ENCODE measurements at regions not wholly inside any gene's neighbourhood (a gene's known extent, or its start where the extent isn't known, plus 50 kb on each side); places are given as distances from the start of the nearest gene placed in this dataset.
"Not testable (repeated sequence)": the region's sequence is repeated elsewhere in the genome, so short reads cannot be mapped to it uniquely, and the experiment has no call there.

GRCh38 chr4:105025263-105026017 is 121.2 kb upstream of the TET2 start:
- DNase-seq (ENCODE audit: low read depth, low spot score): no peak

- DNase-seq (ENCODE audit: low read depth, low spot score): no peak
Observed at GRCh38 chr4:105036991-105037390, 109.7 kb upstream of the TET2 start.

GRCh38 chr4:105042451-105042850 is 104.2 kb upstream of the TET2 start:
- DNase-seq (ENCODE audit: low read depth, low spot score): no peak

GRCh38 chr4:105050896-105051295 is 95.8 kb upstream of the TET2 start:
- no peak for DNase-seq (ENCODE audit: low read depth, low spot score)

- no peak for DNase-seq (ENCODE audit: low read depth, low spot score)
Observed at GRCh38 chr4:105057370-105058105, 89.1 kb upstream of the TET2 start.

GRCh38 chr4:105058177-105058812 is 88.4 kb upstream of the TET2 start:
- no peak for DNase-seq (ENCODE audit: low read depth, low spot score)

GRCh38 chr4:105059337-105059736 is 87.3 kb upstream of the TET2 start:
- no peak for DNase-seq (ENCODE audit: low read depth, low spot score)

GRCh38 chr4:105060628-105061027 is 86.0 kb upstream of the TET2 start:
- DNase-seq (ENCODE audit: low read depth, low spot score): no peak

GRCh38 chr4:105061136-105061696 is 85.5 kb upstream of the TET2 start:
- DNase-seq (ENCODE audit: low read depth, low spot score): no peak

GRCh38 chr4:105061731-105062130 is 84.9 kb upstream of the TET2 start:
- DNase-seq (ENCODE audit: low read depth, low spot score): no peak

- DNase-seq (ENCODE audit: low read depth, low spot score): no peak
Observed at GRCh38 chr4:105066401-105066800, 80.3 kb upstream of the TET2 start.

GRCh38 chr4:105067431-105067830 is 79.2 kb upstream of the TET2 start:
- no peak for DNase-seq (ENCODE audit: low read depth, low spot score)

GRCh38 chr4:105067946-105068345 is 78.7 kb upstream of the TET2 start:
- DNase-seq (ENCODE audit: low read depth, low spot score): no peak

GRCh38 chr4:105068516-105068915 is 78.2 kb upstream of the TET2 start:
- no peak for DNase-seq (ENCODE audit: low read depth, low spot score)

- not testable (repeated sequence) for DNase-seq (ENCODE audit: low read depth, low spot score)
Observed at GRCh38 chr4:105072095-105072494, 74.6 kb upstream of the TET2 start.

- DNase-seq (ENCODE audit: low read depth, low spot score): no peak
Observed at GRCh38 chr4:105074097-105074496, 72.6 kb upstream of the TET2 start.

GRCh38 chr4:105075045-105075444 is 71.6 kb upstream of the TET2 start:
- DNase-seq (ENCODE audit: low read depth, low spot score): no peak

- DNase-seq (ENCODE audit: low read depth, low spot score): peak; percentile 39
Observed at GRCh38 chr4:105088110-105088879, 58.4 kb upstream of the TET2 start.

GRCh38 chr4:105092356-105092755 is 54.3 kb upstream of the TET2 start:
- no peak for DNase-seq (ENCODE audit: low read depth, low spot score)

GRCh38 chr4:105092768-105093167 is 53.9 kb upstream of the TET2 start:
- DNase-seq (ENCODE audit: low read depth, low spot score): no peak

GRCh38 chr4:105093975-105094374 is 52.7 kb upstream of the TET2 start:
- no peak for DNase-seq (ENCODE audit: low read depth, low spot score)
